ENCODE measurements at regions not wholly inside any gene's neighbourhood (a gene's known extent, or its start where the extent isn't known, plus 50 kb on each side); places are given as distances from the start of the nearest gene placed in this dataset.

DNA sequence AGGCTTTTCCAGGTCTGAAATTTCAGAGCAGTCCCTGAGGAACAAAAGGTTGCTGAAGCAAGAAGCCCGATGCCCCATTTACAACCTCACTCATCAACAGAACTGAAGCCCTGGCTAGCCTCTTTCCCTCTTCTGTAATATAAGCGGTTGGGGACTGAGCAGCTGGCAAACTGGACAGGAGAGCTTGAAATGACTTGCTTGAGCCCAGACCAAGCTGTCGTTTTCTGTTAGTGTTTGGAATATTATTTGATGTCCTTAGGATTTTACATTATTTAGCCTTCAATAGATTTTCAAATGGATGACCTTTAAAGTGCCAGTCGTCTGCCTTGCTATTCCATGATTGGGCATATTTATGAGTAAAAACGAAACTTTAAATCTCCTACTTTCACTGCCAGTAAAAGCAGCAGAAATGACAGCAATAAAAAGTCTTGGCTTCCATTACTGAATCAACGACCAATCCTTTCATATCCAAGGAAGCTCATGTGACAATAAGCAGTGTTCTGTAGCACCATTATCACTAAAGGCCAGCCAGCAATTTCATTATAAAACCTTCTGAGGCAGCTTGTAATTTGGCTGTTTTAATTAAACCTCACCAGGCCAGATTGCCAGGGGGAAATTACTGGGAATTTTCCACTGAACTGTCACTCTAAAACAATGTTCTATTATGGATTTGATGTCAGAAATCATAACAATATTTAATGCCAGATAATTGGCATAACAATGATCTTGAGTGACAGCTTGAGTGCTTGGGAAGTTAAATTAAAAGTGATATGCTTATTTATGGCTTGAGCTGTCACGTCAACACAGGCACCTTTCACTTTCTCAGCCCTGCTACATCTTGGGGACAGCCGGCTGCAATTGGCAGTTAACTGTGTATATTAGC lies 85.9 kb downstream of the LSMEM1 start:
- H3K4me3 ChIP-seq (ENCODE audit: low read depth, low read length): no peak overlapping the region
- DNase-seq (ENCODE audit: low read depth): no peak
- TF ChIP-seq, protein P1, sequence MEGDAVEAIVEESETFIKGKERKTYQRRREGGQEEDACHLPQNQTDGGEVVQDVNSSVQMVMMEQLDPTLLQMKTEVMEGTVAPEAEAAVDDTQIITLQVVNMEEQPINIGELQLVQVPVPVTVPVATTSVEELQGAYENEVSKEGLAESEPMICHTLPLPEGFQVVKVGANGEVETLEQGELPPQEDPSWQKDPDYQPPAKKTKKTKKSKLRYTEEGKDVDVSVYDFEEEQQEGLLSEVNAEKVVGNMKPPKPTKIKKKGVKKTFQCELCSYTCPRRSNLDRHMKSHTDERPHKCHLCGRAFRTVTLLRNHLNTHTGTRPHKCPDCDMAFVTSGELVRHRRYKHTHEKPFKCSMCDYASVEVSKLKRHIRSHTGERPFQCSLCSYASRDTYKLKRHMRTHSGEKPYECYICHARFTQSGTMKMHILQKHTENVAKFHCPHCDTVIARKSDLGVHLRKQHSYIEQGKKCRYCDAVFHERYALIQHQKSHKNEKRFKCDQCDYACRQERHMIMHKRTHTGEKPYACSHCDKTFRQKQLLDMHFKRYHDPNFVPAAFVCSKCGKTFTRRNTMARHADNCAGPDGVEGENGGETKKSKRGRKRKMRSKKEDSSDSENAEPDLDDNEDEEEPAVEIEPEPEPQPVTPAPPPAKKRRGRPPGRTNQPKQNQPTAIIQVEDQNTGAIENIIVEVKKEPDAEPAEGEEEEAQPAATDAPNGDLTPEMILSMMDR (IDR thresholded peaks at IDR 0.05; ENCODE audit: insufficient read depth, low read depth, low read length, missing control alignments): no peak

DNA sequence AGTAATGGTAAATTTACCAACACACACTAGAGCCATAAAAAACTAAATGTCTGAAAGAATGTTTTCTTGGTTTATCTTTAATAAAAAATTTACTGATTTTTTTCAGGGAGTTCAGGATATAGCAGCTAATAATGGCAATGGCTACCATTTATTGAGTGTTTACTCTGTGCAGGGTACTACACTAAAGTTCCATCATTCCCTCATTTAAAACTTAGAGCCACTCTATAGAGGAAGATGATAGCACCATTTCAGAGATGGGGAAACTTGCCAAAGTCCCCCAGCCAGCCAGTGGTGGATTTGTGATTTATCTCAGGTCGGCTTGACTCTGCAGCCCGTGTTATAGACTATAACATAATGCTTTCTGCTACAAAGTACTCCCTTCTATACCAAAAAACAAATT lies 86.6 kb downstream of the LSMEM1 start:
- H3K4me3 ChIP-seq (ENCODE audit: low read depth, low read length): no peak overlapping the region
- TF ChIP-seq, protein P1 (IDR thresholded peaks at IDR 0.05; ENCODE audit: insufficient read depth, low read depth, low read length, missing control alignments): no peak
- no peak for DNase-seq (ENCODE audit: low read depth)

DNA sequence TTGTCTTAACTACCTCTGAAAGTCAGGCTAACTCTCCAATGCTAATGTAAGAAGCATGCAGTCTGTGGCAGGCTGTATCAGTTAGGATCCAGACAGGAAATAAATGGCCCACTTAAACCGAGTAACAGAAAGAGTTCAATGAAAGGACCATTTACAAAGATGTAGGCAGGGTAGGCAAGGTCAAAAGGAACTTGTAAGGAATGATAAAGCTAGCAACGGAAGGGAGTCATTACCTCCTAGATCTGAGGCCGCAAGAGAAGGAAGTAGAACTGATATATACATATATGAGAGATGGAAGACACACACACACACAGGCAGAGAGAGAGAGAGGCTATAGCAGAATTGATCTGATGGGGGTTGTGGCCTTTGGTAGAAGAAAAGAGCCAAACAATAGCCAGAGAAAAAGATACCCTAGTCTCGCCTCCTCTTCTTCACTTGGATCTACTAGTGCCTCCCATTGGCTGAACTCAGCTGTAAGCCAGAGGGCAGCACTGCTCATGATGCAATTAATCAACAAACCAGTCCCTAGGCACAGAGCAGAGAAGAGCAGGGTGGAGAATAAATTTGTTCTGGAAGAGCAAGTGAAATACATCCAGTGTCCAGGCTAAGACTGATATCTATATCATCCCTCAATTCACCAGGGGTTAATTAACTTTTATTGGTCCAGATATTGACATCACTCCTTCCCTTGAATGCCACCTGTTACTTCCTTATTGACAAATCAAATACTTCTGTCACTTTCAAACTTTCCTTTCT lies 91.2 kb downstream of the LSMEM1 start:
- TF ChIP-seq, protein P1 (IDR thresholded peaks at IDR 0.05; ENCODE audit: insufficient read depth, low read depth, low read length, missing control alignments): no peak
- DNase-seq (ENCODE audit: low read depth): no peak
- H3K4me3 ChIP-seq (ENCODE audit: low read depth, low read length): no peak overlapping the region

DNA sequence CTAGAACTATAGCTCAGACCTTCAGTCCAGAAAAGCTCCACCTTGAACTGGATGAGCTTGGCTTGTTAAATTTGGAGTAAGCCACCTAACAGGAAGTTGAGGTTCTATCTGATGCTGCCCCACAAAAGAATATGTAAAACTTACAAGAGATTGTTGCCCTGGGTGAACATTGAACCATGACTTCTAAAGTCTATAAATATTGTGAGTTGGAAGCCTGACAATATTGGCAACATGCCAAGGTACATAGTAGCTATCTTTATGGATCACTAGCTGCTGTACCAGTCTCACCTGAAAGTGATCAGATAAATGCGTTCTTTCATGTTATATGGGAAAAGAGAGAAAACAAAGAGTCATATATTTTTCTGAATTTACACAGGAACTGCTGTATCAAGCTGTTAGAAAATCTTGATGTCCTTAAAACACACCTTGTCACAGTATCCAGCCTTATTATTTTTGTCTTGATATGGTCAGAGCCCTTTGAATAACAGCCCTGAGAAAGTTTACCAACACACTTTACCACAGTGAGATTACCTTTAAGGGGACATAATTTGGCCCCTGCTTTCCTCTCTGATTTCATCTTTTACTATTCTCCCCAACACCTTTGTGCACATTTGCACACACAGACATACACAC lies 92.0 kb downstream of the LSMEM1 start:
- TF ChIP-seq, protein P1 (IDR thresholded peaks at IDR 0.05; ENCODE audit: insufficient read depth, low read depth, low read length, missing control alignments): no peak
- no peak overlapping the region for H3K4me3 ChIP-seq (ENCODE audit: low read depth, low read length)
- no peak for DNase-seq (ENCODE audit: low read depth)

DNA sequence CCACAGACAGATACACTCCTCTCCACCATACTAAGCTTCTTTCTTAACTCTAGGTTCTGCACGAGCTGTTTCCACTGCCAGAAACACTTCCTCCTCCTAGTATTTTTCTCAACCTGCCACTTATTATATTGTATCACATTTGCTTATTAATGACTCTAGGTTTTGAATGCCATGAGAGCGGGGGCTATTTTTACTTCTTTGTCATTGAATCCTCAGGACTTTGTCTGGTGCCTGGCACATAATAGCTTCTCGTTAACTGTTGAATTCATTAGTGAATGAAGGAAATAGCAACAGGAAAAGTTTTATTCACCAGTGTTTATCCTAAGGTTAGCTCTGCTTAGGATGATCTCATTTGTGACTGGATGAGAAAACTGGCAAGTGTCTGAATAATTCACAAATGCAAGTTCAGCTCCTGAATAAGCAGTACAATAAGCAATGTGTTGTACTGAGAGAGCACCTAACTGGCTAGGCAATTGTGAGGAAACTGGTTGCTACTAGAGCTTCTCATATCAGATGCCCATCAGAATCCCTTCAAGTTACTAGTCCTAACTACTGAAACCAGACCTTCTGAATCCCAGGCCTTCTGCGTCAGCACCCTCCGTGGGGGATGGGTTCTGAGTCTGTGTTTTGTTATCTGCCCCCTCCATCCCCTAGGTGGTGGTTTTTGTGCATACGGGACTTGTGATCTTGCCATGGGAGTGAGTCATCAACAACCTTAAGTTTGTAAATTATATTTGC lies 92.7 kb downstream of the LSMEM1 start:
- TF ChIP-seq, protein P1 (IDR thresholded peaks at IDR 0.05; ENCODE audit: insufficient read depth, low read depth, low read length, missing control alignments): no peak

DNA sequence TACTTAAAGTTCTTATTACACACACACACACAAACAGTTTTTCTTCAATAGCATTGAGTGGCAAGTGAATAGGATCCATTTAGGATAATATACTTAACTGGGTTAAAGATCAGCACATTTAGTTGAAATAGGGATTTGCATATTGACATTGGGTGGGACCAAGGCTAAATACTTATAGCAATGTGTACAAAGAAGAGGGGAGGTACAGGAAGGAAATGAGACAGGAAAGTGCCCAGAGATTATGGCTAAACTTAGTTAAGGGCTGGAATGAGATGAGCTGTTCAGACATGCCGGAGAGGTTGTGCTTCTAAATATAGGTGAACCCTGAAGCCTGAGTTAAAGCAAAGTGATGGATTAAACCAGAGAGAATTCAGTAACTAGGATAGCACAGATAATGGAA lies 95.1 kb downstream of the LSMEM1 start:
- TF ChIP-seq, protein P1 (IDR thresholded peaks at IDR 0.05; ENCODE audit: insufficient read depth, low read depth, low read length, missing control alignments): no peak
- H3K4me3 ChIP-seq (ENCODE audit: low read depth, low read length): no peak overlapping the region
- no peak for DNase-seq (ENCODE audit: low read depth)

More for the DNA sequence above, 92.7 kb downstream of the LSMEM1 start:
- H3K4me3 ChIP-seq (ENCODE audit: low read depth, low read length): no peak overlapping the region
- no peak for DNase-seq (ENCODE audit: low read depth)

Measured in GM12865 (cell line).